Jurkat, Clone E6-1 (cell line): ENCODE measurements at regions not wholly inside any gene's neighbourhood (a gene's known extent, or its start where the extent isn't known, plus 50 kb on each side); places are given as distances from the start of the nearest gene placed in this dataset.

ENCODE experiments used
- DNase-seq: peaks from one replicate; pipeline ENCODE4 v3.0.0-alpha.2; 2011; ENCODE audit warnings: low read depth, low spot score
- H3K4me3 ChIP-seq: 2 replicates; pipeline ENCODE4 v1.5.1; 2011; ENCODE audit warnings: mild to moderate bottlenecking, low read length, control low read depth, moderate library complexity

GRCh38 chr2:41535575-41535974 is 512.2 kb upstream of the PKDCC start:
- H3K4me3 ChIP-seq: no peak overlapping the region
- no peak for DNase-seq

GRCh38 chr2:41540272-41540998 is 507.4 kb upstream of the PKDCC start:
- no peak overlapping the region for H3K4me3 ChIP-seq
- DNase-seq: no peak

- H3K4me3 ChIP-seq: no peak overlapping the region
- DNase-seq: no peak
Measured at GRCh38 chr2:41543726-41544125, 504.1 kb upstream of the PKDCC start.

DNA sequence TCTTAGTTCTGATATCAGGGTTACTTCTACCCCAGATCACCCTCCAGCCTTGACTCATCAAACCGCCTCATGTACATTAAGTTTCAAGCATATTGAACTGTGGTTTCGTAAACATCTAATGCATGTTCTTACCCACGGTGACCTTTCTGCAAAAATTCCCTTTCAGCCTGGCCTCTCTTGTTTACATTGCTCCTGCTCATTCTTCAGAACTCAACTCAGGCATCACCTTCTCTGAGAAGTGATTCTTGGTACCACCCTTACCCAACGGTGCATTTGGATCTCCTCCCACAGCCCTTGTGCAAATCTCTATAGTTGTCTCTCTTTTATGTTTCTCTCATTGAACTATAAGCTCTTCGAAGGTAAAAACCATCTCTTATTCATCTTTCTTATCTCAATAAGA is 503.1 kb upstream of the PKDCC start:
- DNase-seq: no peak
- no peak overlapping the region for H3K4me3 ChIP-seq

DNA sequence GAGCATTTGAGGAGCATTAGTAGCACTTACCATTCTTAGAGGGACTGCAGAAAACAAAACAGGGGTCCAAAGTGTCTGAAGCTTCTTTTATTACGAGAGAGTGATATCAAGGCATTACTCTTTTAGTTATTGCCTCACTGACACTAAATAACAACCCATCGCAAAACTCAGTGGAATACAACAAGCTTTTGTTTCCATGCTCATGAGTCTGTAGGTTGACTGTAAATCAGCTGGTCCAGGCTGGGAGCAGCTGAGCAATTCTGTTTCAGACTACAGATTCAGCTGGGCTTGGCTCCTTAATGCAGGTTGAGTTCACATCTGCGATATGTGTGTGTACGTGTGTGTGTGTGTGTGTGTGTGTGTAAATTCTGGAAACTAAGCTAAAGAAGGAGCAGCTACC is 501.8 kb upstream of the PKDCC start:
- H3K4me3 ChIP-seq: no peak overlapping the region
- no peak for DNase-seq

DNA sequence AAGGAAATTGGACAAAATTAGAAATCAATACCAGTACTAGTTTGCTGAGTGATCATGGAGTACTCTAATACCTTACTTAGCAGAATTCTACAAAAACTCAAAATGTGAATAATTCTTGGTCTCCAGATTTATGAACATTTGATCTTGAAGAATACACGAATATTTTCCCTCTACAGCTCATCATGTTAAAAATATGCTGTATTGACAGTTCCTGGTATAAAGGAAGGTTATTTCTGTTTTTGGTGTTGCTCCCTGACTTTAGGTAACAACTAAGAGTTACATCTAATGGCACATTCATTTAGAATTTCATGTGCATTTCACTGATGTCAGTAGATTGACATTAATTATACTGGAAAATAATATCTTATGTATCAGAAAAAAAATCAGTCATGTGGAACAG is 479.2 kb upstream of the PKDCC start:
- no peak for DNase-seq
- no peak overlapping the region for H3K4me3 ChIP-seq

DNA sequence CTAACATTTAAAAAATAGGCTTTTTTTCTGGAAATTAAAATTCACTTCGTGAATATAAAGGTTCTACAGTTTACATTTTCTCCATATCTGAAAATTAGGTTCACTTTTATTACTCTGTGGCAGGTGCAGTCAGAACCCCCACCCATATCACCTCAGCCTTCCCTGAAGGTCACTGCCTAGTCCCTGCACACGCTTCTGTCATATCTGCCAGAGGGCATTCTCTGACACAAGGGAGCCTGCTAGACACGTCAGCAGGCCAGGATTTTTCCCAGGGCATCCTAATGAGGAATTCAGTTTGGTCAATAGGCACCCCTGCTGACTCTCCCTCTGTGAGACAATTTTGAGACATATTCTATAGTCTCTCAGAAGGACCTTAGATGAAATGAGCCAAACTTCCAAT is 475.7 kb upstream of the PKDCC start:
- H3K4me3 ChIP-seq: no peak overlapping the region
- DNase-seq: no peak

DNA sequence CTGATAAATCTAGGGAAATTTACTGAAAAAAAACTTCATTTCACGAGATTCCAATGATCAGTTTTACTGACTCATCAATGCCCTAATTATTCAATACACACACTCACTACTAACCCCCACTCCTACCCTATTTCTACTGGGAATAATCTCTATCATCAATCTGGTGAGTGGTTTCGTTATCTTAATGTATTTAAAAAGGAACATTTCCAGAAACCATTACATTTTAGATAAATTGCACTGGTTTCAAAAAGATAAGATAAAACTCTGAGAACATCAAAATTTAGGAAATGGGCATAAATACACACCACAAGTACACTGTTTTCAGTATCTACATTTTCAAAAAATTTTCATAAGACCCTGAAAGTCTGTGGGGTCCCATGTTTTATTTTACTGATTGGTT is 471.4 kb upstream of the PKDCC start:
- no peak for DNase-seq
- H3K4me3 ChIP-seq: no peak overlapping the region

- DNase-seq: no peak
- no peak overlapping the region for H3K4me3 ChIP-seq
Measured at GRCh38 chr2:41579806-41580205, 468.0 kb upstream of the PKDCC start.

DNA sequence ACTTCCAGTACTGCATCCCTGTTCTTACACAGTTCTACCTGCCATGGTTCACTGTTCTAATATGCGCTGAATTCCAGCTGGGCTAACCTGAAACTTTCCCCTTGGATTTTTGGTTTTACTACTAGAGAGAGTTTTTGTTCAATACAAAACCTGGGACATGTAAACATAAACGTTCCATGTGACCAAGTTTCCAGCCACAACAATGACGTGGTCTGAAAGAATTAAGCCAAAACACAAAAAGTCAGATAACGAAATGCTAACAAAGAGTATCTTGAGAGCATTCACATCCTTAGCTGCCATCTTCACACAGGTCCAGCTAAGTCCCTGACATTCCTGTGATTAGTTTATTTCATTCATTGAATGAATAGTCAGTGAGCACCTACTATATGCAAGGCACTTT is 467.0 kb upstream of the PKDCC start:
- no peak overlapping the region for H3K4me3 ChIP-seq
- DNase-seq: no peak

GRCh38 chr2:41595240-41595639 is 452.6 kb upstream of the PKDCC start:
- H3K4me3 ChIP-seq: no peak overlapping the region
- DNase-seq: no peak

GRCh38 chr2:41597680-41598079 is 450.1 kb upstream of the PKDCC start:
- DNase-seq: no peak

GRCh38 chr2:41598161-41598894 is 449.5 kb upstream of the PKDCC start:
- no peak for DNase-seq
- H3K4me3 ChIP-seq: no peak overlapping the region

More at GRCh38 chr2:41597680-41598079, 450.1 kb upstream of the PKDCC start:
- H3K4me3 ChIP-seq: no peak overlapping the region

DNA sequence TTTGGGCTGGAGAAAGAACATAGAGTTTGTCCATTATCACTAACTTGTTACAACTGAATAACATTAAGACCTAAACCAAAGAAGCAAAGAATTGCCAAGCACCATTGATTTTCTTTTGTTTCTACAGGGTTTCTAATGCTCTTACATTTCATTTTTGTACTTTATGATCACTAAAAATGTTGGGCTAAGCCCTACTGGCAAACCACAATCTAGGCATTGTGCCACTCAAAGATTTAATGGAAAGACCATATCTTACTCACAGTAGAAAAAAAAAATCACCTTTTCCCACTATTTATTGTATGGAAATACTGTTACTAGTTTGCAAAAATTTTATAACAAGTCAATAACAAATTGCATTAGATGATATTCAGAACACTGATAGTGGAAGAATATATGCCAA is 447.4 kb upstream of the PKDCC start:
- no peak for DNase-seq
- H3K4me3 ChIP-seq: no peak overlapping the region

DNA sequence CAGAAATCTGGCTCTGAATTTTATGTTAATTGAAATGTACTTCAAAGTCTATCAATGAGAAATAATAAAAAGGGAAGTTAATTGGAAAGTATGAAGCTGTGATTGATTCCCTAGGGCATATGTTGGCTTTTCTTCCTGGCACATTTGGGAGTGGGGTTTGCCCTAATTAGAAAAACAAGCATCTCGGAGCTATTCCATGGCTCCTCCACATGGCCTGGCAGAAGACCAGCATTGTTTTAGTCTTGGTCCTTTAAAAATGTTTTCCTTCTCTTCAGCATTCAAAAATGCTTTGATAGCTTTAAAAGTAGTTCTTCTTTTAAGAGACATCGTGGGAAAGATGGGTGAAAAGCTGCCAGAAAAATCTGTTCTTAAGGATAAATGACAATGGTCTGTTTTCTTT is 445.5 kb upstream of the PKDCC start:
- no peak for DNase-seq
- H3K4me3 ChIP-seq: no peak overlapping the region

- no peak overlapping the region for H3K4me3 ChIP-seq
- DNase-seq: no peak
Measured at GRCh38 chr2:41605311-41605710, 442.5 kb upstream of the PKDCC start.

DNA sequence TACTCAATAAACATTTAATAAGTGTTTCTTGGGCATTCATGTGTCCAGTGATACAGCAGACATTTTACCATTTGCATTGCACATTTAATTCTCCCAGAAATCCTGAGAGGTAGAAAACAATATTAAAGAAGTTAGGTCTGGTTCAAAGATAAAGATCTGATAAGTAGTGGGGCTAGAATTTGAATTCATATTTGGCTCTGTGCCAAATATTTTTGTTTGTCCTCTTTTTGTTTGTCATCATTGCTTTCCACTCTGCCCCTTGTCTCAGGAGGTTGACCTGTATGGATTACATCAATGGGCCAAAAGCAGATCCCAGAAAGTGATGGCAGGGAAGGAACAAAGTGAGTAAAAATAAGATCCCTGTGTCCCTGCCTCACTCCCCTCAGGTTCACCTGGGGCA is 441.9 kb upstream of the PKDCC start:
- DNase-seq: no peak
- H3K4me3 ChIP-seq: no peak overlapping the region

- no peak overlapping the region for H3K4me3 ChIP-seq
- no peak for DNase-seq
Measured at GRCh38 chr2:41610501-41611190, 437.2 kb upstream of the PKDCC start.

DNA sequence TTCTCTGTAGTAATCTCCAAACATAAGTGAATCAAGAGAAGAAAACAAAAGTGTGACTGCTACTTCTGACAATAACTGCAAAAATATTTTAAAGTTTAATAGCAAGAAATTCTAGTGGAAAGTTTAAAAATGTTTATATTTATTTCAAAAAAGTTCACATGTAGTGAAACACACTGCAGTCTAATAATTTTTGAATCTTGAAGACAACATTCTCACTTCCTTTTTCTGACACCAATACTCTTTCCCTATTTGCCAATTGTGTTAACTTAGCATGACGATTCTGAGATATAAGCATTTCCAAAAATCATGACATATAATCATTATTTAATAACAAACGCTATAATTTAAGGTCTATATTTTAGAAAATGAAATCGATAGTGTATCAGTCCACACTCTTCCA is 429.1 kb upstream of the PKDCC start:
- no peak overlapping the region for H3K4me3 ChIP-seq
- DNase-seq: no peak

GRCh38 chr2:41621095-41621494 is 426.7 kb upstream of the PKDCC start:
- no peak for DNase-seq
- no peak overlapping the region for H3K4me3 ChIP-seq
